WTC11 (cell line): ENCODE measurements at regions not wholly inside any gene's neighbourhood (a gene's known extent, or its start where the extent isn't known, plus 50 kb on each side); places are given as distances from the start of the nearest gene placed in this dataset.
"Not testable (repeated sequence)": the region's sequence is repeated elsewhere in the genome, so short reads cannot be mapped to it uniquely, and the experiment has no call there.

Source experiments
- CTCF ChIP-seq: fragments of 200-600 bp; IDR thresholded peaks from 2 replicates; pipeline ENCODE4 v1.8.0; 2022; ENCODE audit warnings: antibody characterized with exemption
- NFE2L1 ChIP-seq: sonication (generic); formaldehyde crosslinking; IDR thresholded peaks from 2 replicates; pipeline ENCODE4 v1.8.1; 2023; ENCODE audit warnings: missing genetic modification reagents
- NR3C1 ChIP-seq: sonication (generic); formaldehyde crosslinking; conservative IDR thresholded peaks from 2 replicates; pipeline ENCODE4 v1.8.1; 2023; ENCODE audit warnings: low read depth, mild to moderate bottlenecking, missing genetic modification reagents
- ZNF121 ChIP-seq: sonication (generic); formaldehyde crosslinking; IDR thresholded peaks from 2 replicates; pipeline ENCODE4 v1.8.0; 2023; ENCODE audit warnings: missing genetic modification reagents
- TF ChIP-seq, protein P1 (sequence below): sonication (generic); formaldehyde crosslinking; IDR thresholded peaks from 2 replicates; pipeline ENCODE4 v1.8.1; 2022; ENCODE audit warnings: low read depth, missing genetic modification reagents, borderline replicate concordance
- TF ChIP-seq, protein P2 (sequence below): sonication (generic); formaldehyde crosslinking; IDR thresholded peaks from 2 replicates; pipeline ENCODE4 v1.8.1; 2023; ENCODE audit warnings: mild to moderate bottlenecking, missing genetic modification reagents, moderate library complexity
- TF ChIP-seq, protein P3 (sequence below): fragments of 250-450 bp; sonication (Bioruptor Pico); IDR thresholded peaks from 2 replicates; pipeline ENCODE4 v1.8.0; 2021; ENCODE audit warnings: mild to moderate bottlenecking
- TF ChIP-seq, protein P4 (sequence below): sonication (generic); formaldehyde crosslinking; conservative IDR thresholded peaks from 2 replicates; pipeline ENCODE4 v1.8.1; 2022; ENCODE audit warnings: mild to moderate bottlenecking, missing genetic modification reagents
- TF ChIP-seq, protein P5 (sequence below): sonication (generic); formaldehyde crosslinking; IDR thresholded peaks from 2 replicates; pipeline ENCODE4 v1.8.1; 2022; ENCODE audit warnings: mild to moderate bottlenecking, moderate library complexity, missing genetic modification reagents

DNA sequence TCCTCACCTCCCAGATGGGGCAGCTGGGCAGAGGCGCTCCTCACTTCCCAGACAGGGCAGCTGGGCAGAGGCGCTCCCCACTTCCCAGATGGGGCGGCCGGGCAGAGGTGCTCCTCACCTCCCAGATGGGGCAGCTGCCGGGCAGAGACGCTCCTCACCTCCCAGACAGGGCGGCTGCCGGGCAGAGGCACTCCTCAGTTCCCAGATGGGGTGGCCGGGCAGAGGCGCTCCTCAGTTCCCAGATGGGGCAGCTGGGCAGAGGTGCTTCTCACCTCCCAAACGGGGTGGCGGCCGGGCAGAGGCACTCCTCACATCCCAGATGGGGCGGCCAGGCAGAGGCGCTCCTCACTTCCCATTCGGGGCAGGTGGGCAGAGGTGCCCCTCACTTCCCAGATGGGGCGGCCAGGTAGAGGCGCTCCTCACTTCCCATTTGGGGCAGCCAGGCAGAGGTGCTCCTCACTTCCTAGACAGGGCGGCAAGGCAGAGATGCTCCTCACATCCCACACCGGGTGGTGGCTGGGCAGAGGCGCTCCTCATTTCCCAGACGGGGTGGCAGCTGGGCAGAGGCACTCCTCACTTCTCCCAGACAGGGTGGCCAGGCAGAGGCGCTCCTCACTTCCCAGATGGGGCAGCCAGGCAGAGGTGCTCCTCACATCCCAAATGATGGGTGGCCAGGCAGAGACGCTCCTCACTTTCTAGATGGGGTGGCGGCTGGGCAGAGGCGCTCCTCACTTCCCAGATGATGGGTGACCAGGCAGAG, 668.1 kb downstream of the NUP35 start:
- TF ChIP-seq, protein P1, sequence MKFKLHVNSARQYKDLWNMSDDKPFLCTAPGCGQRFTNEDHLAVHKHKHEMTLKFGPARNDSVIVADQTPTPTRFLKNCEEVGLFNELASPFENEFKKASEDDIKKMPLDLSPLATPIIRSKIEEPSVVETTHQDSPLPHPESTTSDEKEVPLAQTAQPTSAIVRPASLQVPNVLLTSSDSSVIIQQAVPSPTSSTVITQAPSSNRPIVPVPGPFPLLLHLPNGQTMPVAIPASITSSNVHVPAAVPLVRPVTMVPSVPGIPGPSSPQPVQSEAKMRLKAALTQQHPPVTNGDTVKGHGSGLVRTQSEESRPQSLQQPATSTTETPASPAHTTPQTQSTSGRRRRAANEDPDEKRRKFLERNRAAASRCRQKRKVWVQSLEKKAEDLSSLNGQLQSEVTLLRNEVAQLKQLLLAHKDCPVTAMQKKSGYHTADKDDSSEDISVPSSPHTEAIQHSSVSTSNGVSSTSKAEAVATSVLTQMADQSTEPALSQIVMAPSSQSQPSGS (CRISPR knock-in tag), result not testable (repeated sequence)
- not testable (repeated sequence) for TF ChIP-seq CTCF; NR3C1; NFE2L1; ZNF121 (CRISPR knock-in tag)
- TF ChIP-seq, protein P2, sequence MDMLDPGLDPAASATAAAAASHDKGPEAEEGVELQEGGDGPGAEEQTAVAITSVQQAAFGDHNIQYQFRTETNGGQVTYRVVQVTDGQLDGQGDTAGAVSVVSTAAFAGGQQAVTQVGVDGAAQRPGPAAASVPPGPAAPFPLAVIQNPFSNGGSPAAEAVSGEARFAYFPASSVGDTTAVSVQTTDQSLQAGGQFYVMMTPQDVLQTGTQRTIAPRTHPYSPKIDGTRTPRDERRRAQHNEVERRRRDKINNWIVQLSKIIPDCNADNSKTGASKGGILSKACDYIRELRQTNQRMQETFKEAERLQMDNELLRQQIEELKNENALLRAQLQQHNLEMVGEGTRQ, result not testable (repeated sequence)
- TF ChIP-seq, protein P3, sequence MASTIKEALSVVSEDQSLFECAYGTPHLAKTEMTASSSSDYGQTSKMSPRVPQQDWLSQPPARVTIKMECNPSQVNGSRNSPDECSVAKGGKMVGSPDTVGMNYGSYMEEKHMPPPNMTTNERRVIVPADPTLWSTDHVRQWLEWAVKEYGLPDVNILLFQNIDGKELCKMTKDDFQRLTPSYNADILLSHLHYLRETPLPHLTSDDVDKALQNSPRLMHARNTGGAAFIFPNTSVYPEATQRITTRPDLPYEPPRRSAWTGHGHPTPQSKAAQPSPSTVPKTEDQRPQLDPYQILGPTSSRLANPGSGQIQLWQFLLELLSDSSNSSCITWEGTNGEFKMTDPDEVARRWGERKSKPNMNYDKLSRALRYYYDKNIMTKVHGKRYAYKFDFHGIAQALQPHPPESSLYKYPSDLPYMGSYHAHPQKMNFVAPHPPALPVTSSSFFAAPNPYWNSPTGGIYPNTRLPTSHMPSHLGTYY (CRISPR knock-in tag), result not testable (repeated sequence)
- TF ChIP-seq, protein P4, sequence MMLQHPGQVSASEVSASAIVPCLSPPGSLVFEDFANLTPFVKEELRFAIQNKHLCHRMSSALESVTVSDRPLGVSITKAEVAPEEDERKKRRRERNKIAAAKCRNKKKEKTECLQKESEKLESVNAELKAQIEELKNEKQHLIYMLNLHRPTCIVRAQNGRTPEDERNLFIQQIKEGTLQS (CRISPR knock-in tag), result not testable (repeated sequence)
- TF ChIP-seq, protein P5, sequence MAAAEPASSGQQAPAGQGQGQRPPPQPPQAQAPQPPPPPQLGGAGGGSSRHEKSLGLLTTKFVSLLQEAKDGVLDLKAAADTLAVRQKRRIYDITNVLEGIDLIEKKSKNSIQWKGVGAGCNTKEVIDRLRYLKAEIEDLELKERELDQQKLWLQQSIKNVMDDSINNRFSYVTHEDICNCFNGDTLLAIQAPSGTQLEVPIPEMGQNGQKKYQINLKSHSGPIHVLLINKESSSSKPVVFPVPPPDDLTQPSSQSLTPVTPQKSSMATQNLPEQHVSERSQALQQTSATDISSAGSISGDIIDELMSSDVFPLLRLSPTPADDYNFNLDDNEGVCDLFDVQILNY (CRISPR knock-in tag), result not testable (repeated sequence)
